ENCODE measurements at regions not wholly inside any gene's neighbourhood (a gene's known extent, or its start where the extent isn't known, plus 50 kb on each side); places are given as distances from the start of the nearest gene placed in this dataset.

DNA sequence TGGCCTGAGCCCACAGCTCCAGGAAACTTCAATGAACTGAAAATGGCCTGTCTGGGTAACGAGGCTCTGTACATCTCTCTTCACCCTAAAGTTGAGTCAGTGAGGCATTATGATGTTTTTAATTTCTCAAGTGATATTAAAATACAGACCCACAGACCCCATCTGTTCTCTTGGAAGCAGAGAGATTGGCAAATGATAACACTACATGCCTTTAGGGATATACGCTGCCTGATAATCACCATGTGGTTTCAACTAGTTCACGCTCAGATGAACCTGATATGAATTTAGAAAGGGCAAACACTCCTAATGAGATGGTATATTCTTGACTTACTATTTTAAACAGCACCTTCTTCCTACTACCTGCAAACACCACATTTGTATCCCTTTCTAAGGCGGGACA lies 127.5 kb downstream of the RFC3 start:
- no peak for DNase-seq (ENCODE audit: low read depth in 1 of 2, low spot score in 1 of 2)

DNA sequence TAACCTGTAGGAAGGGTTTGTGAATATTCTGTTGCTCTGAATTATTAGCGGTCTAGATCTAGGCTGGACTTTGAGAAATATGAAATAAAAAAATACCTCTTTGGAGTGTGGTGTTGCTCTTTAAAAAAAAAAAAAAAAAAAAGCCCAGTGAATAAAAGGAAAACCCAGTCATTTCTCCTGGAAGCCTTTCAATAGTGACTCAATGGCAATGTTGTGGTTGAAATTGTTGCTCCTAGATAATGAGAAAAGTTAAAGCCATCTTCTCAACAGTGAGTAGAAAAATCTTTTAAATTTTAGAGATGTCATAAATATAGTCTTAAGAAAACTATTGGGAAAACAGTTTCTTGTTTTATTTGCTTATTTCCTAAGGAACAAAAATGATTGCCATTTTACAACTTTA lies 135.3 kb downstream of the RFC3 start:
- DNase-seq (ENCODE audit: low read depth in 1 of 2, low spot score in 1 of 2), result no peak

DNA sequence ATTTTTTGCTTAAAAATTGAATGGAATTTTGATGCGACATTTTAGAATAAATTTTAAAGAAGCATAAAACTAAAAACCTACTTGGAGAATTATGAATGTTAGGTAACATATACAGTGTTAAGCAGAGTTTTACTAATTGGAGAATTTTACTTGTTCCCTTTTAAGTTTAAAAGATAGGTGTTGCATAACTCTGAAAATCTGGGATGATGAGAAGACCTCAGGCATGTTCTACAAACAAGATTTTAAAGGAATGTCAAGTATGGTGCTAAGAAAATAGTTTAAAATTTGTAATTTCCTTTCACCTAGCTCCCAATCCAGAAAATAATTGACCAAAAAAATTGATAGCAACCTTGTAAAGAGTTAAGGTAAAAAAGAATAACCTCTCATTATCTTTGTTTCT lies 135.8 kb downstream of the RFC3 start:
- DNase-seq (ENCODE audit: low read depth in 1 of 2, low spot score in 1 of 2), result no peak

DNA sequence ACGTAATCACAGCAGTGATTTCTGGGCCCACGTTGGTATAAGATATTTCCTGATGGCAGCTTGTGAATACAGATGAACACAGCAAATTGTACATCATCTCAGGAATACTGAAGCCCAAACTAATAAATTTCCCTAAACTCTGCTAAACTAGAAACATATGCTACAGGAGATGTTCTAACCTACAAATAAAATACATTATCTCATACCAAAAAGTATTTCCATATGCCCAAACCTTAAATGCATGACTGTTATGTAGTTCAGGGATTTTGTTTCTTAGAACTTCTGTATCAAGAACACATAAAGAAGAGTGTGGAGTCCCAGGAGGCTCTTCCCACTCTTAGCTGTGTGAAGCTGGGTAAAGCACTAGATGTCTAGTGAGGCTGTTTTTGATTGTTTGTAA lies 138.4 kb downstream of the RFC3 start:
- no peak for DNase-seq (ENCODE audit: low read depth in 1 of 2, low spot score in 1 of 2)

DNA sequence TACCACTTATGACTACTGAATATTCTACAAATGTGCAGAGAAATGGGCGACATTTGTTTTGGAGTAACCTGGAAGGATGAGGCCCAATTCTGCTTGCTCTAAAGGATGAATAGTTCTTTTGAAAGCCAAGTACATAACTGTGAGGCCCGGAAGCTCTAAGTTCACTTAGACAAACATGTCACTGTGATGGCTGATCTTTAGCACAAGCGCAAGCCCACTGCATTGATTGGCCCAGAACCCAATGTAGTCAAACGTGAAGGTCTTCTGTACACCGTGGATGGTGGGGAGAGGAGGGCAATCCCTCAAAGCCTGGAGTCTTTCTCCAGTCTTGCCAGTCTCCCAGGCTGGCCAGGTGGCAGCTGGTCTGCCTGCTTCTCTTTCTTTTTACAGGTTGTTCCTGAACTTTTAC lies 139.6 kb downstream of the RFC3 start:
- no peak for DNase-seq (ENCODE audit: low read depth in 1 of 2, low spot score in 1 of 2)

DNA sequence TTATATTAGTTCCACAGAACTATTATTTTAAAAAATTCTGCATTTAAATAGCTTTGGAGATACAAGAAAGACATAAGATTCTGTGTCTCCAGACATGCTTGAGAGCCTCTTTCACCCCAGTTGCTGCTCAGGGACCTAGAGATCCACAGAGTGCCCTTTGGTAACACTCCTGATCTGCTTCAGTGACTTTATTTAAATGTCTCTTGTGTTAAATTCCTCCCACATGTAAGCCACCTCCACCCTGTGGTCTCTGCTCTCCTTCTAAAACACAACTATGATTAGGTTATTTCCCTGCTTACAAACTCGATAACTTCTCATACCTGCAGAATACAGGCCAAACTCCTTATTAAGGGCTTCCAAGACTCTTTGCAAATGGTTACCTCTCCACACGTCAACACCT lies 141.0 kb downstream of the RFC3 start:
- DNase-seq (ENCODE audit: low read depth in 1 of 2, low spot score in 1 of 2), result no peak

DNA sequence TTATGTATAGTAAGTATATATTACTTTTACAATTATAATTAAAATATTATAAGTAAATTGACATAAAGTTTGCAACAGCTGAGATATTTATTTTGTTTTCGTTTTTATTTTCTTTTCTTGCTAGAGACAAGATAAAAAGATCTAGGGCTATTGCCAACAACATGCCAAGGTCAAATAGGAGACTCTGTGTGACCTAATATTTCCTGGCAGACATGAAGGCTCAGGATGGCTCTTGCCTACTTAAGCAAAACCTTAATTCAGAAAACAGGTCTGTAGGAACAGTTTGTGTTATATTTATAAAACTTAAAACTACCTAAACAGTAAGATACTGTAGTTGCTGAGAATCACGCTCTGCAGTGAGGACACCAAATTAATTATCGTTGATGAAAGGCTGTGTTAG lies 145.2 kb downstream of the RFC3 start:
- DNase-seq (ENCODE audit: low read depth in 1 of 2, low spot score in 1 of 2), result no peak

DNA sequence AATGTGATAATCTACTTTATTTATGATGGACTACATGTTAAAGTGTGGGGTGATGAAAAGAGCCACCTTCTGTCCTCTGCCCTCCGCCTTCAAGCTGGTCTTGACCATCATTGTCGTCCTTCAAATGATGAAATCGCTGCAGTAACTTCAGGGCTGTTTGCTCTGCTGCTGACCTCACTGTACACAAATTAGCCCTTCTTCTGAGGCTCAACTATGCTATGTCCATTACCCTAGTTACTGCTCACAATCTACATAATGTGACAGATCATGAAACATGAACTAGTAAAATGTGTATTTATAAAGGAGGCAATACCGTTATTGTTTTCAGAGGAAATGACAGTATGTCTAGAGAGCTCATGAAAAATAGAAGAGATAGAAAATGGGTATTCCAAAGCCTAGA lies 145.9 kb downstream of the RFC3 start:
- no peak for DNase-seq (ENCODE audit: low read depth in 1 of 2, low spot score in 1 of 2)

DNA sequence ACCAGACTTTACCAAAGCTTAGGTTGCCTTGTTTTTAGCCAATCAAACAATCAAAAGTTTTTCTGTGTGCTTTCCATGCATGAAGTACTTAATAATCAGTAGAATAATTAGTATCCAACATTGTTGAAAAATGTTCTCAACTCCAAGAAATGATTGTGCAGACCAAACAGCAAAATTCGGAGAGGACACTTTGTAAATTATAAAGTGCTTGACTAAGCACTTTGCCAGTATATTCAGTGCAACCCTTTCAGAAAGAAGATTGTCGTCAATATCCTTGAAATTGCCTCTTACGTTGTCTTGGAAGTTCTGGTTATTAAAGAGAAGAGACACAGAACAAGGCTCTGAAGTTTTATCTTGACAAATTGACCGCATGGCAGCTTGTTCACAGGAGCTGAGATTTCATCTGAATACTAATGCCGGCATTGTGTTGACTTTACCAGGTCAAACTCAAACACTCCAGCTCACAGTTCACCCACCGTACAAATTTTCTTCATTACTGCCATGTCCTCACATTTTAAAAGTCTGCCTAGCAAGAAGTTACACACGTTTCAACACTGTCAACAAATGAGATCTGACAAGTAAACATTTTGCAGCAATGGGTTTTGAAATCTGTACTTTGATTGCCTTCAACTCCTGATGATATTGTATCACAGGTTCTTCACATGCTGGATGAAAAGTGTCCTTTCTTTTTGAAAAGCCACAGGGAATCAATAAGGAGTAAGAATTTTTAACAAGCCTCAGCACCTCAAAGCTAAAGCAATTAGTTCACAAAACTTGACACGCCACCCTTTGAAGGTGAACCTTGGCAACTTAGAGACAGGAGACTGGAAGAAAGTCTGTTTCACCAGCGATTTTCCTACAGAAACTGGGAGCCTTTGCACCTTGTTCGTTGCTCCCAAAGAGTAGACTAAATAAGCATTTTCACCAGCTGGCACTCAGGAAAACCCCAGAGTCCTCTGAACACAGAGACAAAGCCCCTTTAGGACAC lies 150.9 kb downstream of the RFC3 start:
- no peak for DNase-seq (ENCODE audit: low read depth in 1 of 2, low spot score in 1 of 2)

DNA sequence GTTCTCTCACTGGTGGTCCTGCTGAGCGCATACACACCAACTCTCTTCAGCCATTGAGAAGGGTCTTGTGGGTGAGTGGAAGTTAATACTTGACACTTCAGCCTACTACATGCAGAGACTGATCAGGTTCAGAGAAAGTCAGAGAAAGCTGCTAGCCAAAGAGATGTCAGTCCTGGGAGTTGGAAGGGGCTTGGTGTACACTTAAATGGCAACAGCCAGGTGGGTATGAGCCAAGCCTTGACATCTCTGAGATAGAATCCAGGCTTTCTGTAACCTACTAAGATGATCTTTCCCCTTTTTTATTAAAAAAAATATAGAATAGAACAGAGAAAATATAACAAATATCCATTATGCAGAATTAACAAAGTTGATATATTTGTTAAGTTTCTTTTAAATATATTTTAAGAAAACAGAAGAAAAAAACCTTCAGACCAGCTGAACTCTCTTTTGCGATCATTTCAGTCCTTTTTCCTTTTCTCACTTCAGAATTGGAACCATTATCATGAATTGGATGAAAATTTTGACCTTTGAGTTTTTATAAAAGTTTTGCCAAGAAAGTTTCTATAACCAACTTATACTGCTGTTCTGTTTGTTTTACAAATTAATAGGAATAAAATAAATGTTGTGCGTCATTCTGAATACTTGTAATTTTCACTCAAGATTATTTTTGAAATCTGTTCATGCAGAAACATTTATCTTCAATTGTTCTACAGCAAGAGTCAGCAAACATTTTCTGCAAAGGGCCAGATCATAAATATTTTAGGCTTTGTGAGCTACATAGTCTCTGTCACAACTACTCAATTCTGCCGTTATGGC lies 153.0 kb downstream of the RFC3 start:
- no peak for DNase-seq (ENCODE audit: low read depth in 1 of 2, low spot score in 1 of 2)

DNA sequence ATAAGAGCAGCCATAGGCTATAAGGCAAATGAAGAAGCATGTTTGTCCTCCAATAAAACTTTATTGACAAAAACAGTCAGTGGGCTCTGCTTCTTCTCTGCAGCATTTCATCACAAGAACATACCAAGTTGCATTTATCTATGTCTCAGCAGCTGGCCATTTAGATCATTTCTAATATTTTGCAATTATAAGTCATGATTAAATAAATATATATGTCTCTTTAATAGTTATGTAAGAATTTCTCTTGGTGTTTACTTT lies 153.5 kb downstream of the RFC3 start:
- DNase-seq (ENCODE audit: low read depth in 1 of 2, low spot score in 1 of 2), result no peak

DNA sequence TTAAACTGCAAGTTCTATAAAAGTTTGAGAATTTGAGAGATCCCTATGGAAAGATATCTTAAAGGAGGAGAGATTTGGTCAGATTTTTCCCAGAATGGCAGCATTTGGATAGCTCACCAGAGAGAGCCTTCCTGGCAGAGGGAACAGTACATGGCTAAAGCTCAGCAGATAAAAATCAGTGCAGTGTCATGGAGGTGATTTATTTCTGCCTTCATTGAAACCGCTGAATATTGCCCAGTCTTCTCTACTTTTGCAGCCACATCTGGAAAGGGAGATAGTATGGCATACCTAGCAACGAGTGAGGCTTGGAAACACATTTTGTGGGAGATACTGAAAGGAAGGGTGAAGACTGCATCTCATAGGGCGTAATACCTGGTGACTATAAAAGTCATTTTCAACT lies 155.2 kb downstream of the RFC3 start:
- DNase-seq (ENCODE audit: low read depth in 1 of 2, low spot score in 1 of 2), result no peak

DNA sequence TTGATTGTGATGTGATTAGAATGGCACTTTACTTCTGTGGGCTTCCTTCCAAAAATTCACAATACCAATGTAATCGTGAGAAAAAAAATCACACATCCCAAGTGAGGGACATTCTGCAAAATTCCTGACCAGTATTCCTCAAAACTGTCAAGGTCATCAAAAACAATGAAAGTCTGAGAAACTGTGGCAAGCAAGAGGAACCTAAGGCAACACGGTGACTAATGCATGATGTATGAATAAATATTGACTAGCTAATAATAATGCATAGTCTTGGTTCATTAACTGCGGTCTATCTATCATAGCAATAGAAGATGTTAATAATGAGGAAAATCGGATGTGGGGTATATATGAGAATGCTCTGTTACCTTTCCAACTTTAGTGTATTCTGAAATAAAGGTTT lies 159.0 kb downstream of the RFC3 start:
- DNase-seq (ENCODE audit: low read depth in 1 of 2, low spot score in 1 of 2), result no peak

DNA sequence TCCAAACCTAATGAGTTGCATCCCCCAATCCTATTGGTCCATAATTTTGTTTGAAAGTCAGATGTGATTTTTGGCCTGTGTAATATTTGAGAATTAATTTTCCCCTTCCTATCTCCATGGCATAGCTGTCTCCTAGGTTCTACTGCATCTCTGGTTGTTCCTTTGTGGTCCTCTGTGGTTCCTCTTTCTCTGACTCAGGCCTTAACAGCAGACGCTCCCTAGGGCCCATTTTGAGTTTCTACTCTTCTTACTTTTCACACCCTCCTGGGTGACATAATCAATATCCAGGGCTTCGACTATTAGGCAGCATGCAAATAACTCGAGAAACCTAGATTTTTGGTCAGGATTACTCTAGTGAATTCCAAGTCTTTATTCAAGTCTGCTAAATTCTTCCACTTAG lies 160.7 kb downstream of the RFC3 start:
- no peak for DNase-seq (ENCODE audit: low read depth in 1 of 2, low spot score in 1 of 2)

DNA sequence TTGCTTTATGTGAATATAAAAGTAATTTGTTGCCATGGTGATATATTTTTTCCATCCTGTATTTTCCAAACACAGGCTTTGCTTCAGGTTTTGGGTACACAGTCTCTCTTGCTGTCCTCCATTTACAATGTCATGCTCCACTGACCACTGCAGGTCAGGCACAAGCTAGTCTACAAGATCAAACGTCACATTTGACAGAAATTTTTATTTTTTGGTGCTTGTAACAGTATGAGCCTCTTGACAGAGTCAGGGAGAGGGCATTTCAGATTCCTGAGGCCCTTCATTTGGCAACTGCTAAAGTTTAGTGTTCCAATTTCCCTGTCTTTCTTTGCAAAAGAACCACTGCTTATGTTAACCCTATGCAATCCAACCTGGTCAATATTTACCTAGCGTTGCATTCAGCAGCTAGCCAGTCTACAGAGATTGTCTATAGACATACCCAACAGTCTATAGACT lies 175.0 kb downstream of the RFC3 start:
- DNase-seq (ENCODE audit: low read depth in 1 of 2, low spot score in 1 of 2), result no peak

DNA sequence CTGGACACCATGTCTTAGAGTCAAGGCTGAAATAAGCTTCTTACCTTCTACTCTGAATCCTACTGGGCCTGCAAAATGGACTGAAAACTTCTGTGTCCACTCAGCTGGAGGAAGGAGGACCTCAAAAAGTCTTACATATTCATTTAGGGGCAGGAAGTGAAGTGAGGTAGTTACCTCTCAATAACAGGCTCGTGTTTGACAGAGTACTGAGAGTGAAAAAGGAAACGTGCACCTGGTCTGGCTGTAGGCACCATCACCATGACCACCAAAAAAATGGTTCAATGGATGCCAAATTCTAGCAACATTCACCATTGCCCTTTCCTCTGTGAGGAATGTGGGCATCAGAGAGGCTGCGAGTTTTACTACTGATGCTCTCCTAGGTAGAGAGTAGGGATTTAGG lies 176.2 kb downstream of the RFC3 start:
- no peak for DNase-seq (ENCODE audit: low read depth in 1 of 2, low spot score in 1 of 2)

DNA sequence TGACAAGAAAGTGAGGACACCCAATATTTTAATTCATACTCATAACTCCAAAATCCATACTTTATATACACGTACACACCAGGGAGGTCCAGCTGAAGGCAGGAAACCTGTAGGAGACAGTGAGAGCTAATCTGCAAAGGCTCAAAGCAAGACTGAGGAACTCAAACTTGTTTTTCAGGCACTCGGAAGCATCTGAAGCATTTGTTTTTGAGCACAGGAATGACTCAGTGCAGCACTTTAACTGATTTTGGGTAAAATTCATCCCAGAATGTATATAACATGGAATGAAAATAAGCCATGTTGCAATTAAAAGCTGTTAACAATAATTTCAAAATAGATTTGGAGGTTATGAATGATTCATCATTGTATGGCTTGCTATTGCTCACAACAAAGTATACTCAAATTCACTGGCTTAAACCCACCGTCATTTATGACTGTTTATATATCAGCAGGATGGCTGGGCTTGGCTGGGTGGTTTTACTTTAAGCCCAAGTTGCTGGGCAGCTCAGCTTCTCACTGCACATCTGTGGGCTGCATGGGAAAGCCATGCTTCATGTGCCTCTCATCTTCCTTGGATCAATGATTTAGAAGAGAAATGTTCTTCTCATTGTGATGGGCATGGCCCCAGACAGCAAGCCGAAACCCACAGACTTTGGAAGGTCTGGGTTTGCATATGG lies 177.0 kb downstream of the RFC3 start:
- DNase-seq (ENCODE audit: low read depth in 1 of 2, low spot score in 1 of 2), result no peak

DNA sequence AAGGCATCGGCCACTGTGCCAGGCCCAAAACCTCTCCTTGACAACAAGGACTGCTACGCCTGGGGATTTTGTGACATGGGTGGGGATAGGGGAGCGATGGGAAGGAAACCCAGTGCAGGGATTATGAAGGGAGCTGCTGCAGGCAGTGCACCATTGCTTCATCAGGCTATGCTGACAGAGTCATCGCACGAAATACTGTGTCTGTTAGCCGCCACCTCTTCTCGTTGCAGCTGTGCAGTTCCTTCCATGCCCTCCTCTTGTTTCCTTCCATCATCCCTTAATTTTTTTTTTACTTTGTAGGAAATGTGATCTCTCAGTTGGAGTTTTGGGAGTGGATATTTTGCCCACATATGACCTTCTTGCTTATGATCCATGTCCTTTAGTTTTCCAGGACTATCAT lies 178.7 kb downstream of the RFC3 start:
- no peak for DNase-seq (ENCODE audit: low read depth in 1 of 2, low spot score in 1 of 2)

DNA sequence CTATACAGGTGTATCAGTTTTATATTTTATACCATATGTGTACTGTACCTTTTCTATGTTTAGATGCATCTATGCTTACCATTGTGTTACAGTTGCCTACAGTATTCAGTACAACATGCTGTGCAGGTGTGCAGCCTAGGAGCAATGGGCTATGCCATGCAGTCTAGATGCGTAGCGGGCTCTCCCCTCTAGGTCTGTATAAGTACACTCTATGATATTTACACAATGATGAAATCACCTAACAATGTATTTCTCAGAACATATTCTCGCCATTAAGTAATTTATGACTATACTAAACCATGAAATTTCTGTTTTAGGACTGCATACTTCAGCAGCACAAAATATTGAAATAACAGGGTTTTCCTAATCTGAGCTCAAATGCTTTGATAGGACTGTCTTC lies 179.6 kb downstream of the RFC3 start:
- DNase-seq (ENCODE audit: low read depth in 1 of 2, low spot score in 1 of 2), result no peak

DNA sequence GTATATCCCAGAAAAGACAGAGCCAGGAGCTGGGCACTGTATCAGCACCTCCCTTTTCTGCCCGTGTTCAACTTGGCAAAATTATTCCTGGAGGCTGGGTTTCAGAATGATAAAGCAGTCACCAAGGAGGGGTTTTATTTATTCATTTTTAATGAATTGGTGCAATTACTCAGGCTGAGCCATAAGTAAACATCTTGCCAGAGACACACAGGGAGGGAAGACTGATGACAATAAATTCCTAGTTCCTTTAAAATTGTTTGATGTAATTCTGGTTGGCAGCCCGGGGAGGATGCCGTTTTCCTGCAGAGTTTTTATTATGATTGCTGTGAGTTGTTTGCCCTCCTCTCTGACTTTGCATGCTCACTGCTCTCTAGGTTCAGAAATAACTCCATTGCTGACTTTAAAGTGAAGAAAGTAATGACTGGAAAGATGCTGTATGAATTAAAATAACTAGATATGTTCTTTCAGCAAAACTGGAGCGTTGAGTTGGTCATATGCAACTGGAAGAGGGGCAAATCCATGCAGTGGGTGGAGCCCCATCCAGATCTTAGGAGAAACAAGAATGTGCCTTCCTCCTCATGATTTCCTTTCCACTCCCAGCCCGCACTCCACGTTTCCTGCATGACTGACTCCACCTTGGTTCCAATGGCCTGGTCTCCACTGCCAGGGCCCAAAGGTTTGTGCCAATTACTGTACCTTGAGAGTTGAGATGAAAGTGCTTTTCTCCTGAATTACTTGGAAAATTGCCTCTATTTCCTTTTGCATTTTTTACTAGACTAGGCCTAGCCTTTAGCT lies 182.1 kb downstream of the RFC3 start:
- no peak for DNase-seq (ENCODE audit: low read depth in 1 of 2, low spot score in 1 of 2)

DNA sequence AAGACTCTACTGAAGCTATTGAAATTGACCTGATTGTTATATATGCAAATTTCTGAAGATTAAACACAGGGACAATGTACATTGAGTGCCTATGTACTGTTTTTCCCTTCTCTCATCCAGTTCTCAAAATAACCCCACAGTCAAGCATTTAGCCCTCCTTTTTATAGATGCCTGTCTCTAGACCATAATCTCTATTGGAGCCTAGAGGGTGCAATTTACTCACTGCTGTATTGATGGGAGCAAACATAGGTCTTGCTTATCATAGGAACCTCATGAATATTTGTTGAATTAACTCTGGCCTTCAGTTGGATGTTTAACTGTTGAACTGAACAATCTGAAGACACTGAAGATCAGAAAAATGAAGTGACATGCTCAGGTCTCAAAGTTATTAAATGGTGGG lies 183.0 kb downstream of the RFC3 start:
- no peak for DNase-seq (ENCODE audit: low read depth in 1 of 2, low spot score in 1 of 2)

Measured in stimulated activated CD4-positive, alpha-beta T cell treated with anti-CD3 and anti-CD28 coated beads, Interleukin-15, amount 100 ng/mL, for 1 hour (primary cell).